GM12878 (cell line): ENCODE measurements at regions not wholly inside any gene's neighbourhood (a gene's known extent, or its start where the extent isn't known, plus 50 kb on each side); places are given as distances from the start of the nearest gene placed in this dataset.

Source experiments
- ATAC-seq: fragments of 200-7000 bp; cut with Tn5 transposase; 3 replicates; pipeline ENCODE4 v1.9.1; 2020; ENCODE audit warnings: mild to moderate bottlenecking, moderate library complexity
- BruUV-seq: library from RNA; stranded (reverse); fragments of 400-500 nt; replicated peaks from 2 replicates; lab custom pipeline; 2021; lab: Mats Ljungman, UMichigan
- CTCF ChIA-PET: fragments of 300-600 bp; sonication (Branson Sonifier 250); formaldehyde crosslinking; extraction: SDS; loops from one replicate; lab custom pipeline; 2021; ENCODE audit warnings: inconsistent platforms; lab: Yijun Ruan, JAX
- POLR2A ChIA-PET: fragments of 350-600 bp; formaldehyde crosslinking; extraction: SDS; loops from one replicate; lab custom pipeline; 2021; ENCODE audit warnings: inconsistent platforms; lab: Charles Lee
- RAD21 ChIA-PET: fragments of 300-600 bp; sonication (Branson Sonifier 250); formaldehyde crosslinking; loops from one replicate; lab custom pipeline; 2023; ENCODE audit warnings: antibody characterized with exemption; ENCODE audit not compliant: unreplicated experiment; lab: Charles Lee
- SMC1A ChIA-PET: fragments of 300-600 bp; sonication (Branson Sonifier 250); formaldehyde crosslinking; loops from one replicate; lab custom pipeline; 2023; ENCODE audit not compliant: unreplicated experiment, uncharacterized antibody; lab: Charles Lee
- DNase-seq: peaks from one replicate; pipeline ENCODE4 v3.0.0-alpha.2; 2011; ENCODE audit warnings: low read depth, low spot score
- FAIRE-seq: peaks from 3 replicates; lab custom pipeline; 2011; peaks lifted over from hg19 to GRCh38; lab: Jason Lieb, UNC
- H2AFZ ChIP-seq: 2 replicates; pipeline ENCODE4 v1.6.0; 2011; ENCODE audit warnings: low read depth, low read length, control low read depth; ENCODE audit not compliant: control insufficient read depth
- H3K27ac ChIP-seq: 2 replicates; pipeline ENCODE4 v1.5.1; 2011; ENCODE audit warnings: control low read depth; ENCODE audit not compliant: control insufficient read depth, insufficient read depth
- H3K27me3 ChIP-seq, 2 experiments: replicated peaks in 1 of 2; 2 replicates each; pipeline versions ENCODE4 v1.6.0 to v1.6.1; 2011; ENCODE audit warnings: low read length in 1 of 2; ENCODE audit not compliant: control insufficient read depth in 2 of 2, insufficient read depth in 2 of 2
- H3K36me3 ChIP-seq, 2 experiments: 2 replicates each; pipeline ENCODE4 v1.5.1; 2011; ENCODE audit warnings: low read length in 1 of 2; ENCODE audit not compliant: control insufficient read depth in 2 of 2, insufficient read depth in 2 of 2
- H3K4me1 ChIP-seq: 2 replicates; pipeline ENCODE4 v1.6.1; 2011; ENCODE audit warnings: mild to moderate bottlenecking, low read length, moderate library complexity, mixed read lengths; ENCODE audit not compliant: control insufficient read depth, insufficient read depth
- H3K4me2 ChIP-seq: 2 replicates; pipeline ENCODE4 v1.6.0; 2011; ENCODE audit warnings: control low read depth; ENCODE audit not compliant: control insufficient read depth, insufficient read depth
- H3K4me3 ChIP-seq: fragments of 200-600 bp; sonication (generic); 2 replicates; pipeline ENCODE4 v1.5.1; 2016
- H3K79me2 ChIP-seq: 2 replicates; pipeline ENCODE4 v1.6.0; 2011; ENCODE audit warnings: low read length; ENCODE audit not compliant: control insufficient read depth, insufficient read depth
- H3K9ac ChIP-seq: 2 replicates; pipeline ENCODE4 v1.8.0; 2011; ENCODE audit warnings: low read length, control low read depth, mixed read lengths; ENCODE audit not compliant: control insufficient read depth, insufficient read depth
- H3K9me3 ChIP-seq: replicated peaks from 3 replicates; pipeline ENCODE4 v1.5.1; 2011; ENCODE audit warnings: mild to moderate bottlenecking, low read length; ENCODE audit not compliant: control insufficient read depth, insufficient read depth
- H4K20me1 ChIP-seq: 2 replicates; pipeline ENCODE4 v1.6.0; 2011; ENCODE audit not compliant: control insufficient read depth, insufficient read depth
- CEBPB ChIP-seq, 2 experiments: fragments of 150-350 bp in 1 of 2; IDR thresholded peaks; 2 replicates each; pipeline ENCODE4 v1.6.1; 2012 to 2014; ENCODE audit warnings: low read depth in 2 of 2, low read length in 2 of 2, borderline replicate concordance in 1 of 2, inconsistent platforms in 1 of 2
- EP300 ChIP-seq, 2 experiments: fragments of 150-350 bp in 1 of 2; IDR thresholded peaks; 2 replicates each; pipeline ENCODE4 v1.6.1; 2011 to 2012; ENCODE audit warnings: low read depth in 2 of 2, low read length in 2 of 2, borderline replicate concordance in 1 of 2, improper control_type of control experiment in 1 of 2, inconsistent platforms in 1 of 2; ENCODE audit not compliant: control insufficient read depth in 1 of 2
- FOXK2 ChIP-seq: fragments of 450-650 bp; IDR thresholded peaks from 2 replicates; pipeline ENCODE4 v1.6.1; 2017; ENCODE audit warnings: mild to moderate bottlenecking, moderate library complexity
- FOXM1 ChIP-seq: IDR thresholded peaks from 2 replicates; pipeline ENCODE4 v1.6.1; 2012; ENCODE audit warnings: low read depth, mild to moderate bottlenecking, inconsistent platforms, low read length, moderate library complexity
- HDAC6 ChIP-seq: fragments of 200-600 bp; sonication (generic); IDR thresholded peaks from one replicate; pipeline ENCODE4 v1.8.0; 2017; ENCODE audit warnings: antibody characterized with exemption; ENCODE audit not compliant: unreplicated experiment
- KAT2A ChIP-seq: conservative IDR thresholded peaks from 2 replicates; pipeline ENCODE4 v1.6.1; 2011; ENCODE audit warnings: low read depth, low read length; ENCODE audit not compliant: control insufficient read depth
- MTA2 ChIP-seq: fragments of 450-650 bp; IDR thresholded peaks from 2 replicates; pipeline ENCODE4 v1.6.1; 2016; ENCODE audit warnings: low read depth, mild to moderate bottlenecking, moderate library complexity
- PAX8 ChIP-seq: fragments of 450-650 bp; IDR thresholded peaks from 2 replicates; pipeline ENCODE4 v1.6.1; 2017; ENCODE audit warnings: mild to moderate bottlenecking, moderate library complexity
- SIX5 ChIP-seq: IDR thresholded peaks from 2 replicates; pipeline ENCODE4 v1.6.1; 2011; ENCODE audit warnings: mild to moderate bottlenecking, low read depth, low read length, moderate library complexity; ENCODE audit not compliant: severe bottlenecking
- TCF12 ChIP-seq: IDR thresholded peaks from 2 replicates; pipeline ENCODE4 v1.6.1; 2011; ENCODE audit warnings: low read depth, mild to moderate bottlenecking, low read length
- ZNF217 ChIP-seq: fragments of 450-650 bp; IDR thresholded peaks from 2 replicates; pipeline ENCODE4 v1.6.1; 2017; ENCODE audit warnings: antibody characterized with exemption, mild to moderate bottlenecking
- WGBS: methylation state at CpG from one replicate; pipeline ENCODE4 v1.1.6; 2016; ENCODE audit warnings: low lambda C conversion rate; ENCODE audit not compliant: insufficient replicate concordance, insufficient coverage; ENCODE audit errors: missing lambda C conversion rate; 5-methylcytosine and 5-hydroxymethylcytosine counted together
- in situ Hi-C: fragments of 300-500 bp; cut with MboI; formaldehyde crosslinking; loops from 9 replicates; pipeline ENCODE4 v1.14.3; 2018; ENCODE audit warnings: mixed read lengths
- intact Hi-C: fragments of 100-400 bp; cut with micrococcal nuclease; formaldehyde crosslinking; loops from one replicate; pipeline ENCODE4 v1.14.2; 2022; ENCODE audit not compliant: unreplicated experiment
- TF ChIP-seq, protein P1 (sequence below): IDR thresholded peaks from 2 replicates; pipeline ENCODE4 v1.6.1; 2011; ENCODE audit warnings: borderline replicate concordance, low read depth, mild to moderate bottlenecking, moderate library complexity, mixed read lengths, low read length; ENCODE audit not compliant: insufficient read depth; ENCODE audit errors: extremely low read length
- TF ChIP-seq, protein P2 (sequence below): fragments of 450-650 bp; IDR thresholded peaks from 2 replicates; pipeline ENCODE4 v1.6.1; 2017; ENCODE audit warnings: low read depth, mild to moderate bottlenecking, moderate library complexity
- TF ChIP-seq, protein P3 (sequence below): fragments of 450-650 bp; IDR thresholded peaks from 2 replicates; pipeline ENCODE4 v1.6.1; 2017; ENCODE audit warnings: mild to moderate bottlenecking, low read depth, inconsistent platforms; ENCODE audit not compliant: poor library complexity, severe bottlenecking

DNA sequence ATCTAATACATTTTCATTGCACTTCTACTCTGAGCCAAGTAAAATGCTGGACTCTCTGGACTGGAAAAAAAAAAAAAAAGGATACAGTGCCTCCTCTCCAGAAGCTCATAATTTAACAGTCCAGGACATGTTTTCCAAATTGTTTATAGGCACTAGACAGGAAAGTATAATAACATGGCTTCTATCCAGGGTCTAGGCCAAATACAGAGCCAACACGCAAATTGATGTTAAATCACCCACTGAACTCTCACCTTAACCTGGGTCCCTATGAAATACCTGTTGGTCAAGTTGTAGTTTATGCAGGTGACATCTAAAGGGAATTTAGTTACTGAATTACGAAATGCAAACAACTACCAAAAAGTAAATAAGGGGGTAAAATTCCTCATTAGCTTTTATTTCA is 428.7 kb upstream of the LUZP2 start:
- no TSS peak for BruUV-seq
- WGBS = 4% methylated on average over 2 of the region's 2 CpGs
- in situ Hi-C loops (no loop called here), intact Hi-C loops (no loop called here)
- H2AFZ ChIP-seq = no peak overlapping the region
- H3K27ac ChIP-seq = no peak overlapping the region
- CTCF ChIA-PET = no interaction called here
- no peak overlapping the region for H3K4me3 ChIP-seq
- no peak for ATAC-seq
- H3K27me3 ChIP-seq = no peaks in the 10 kb centered on the region
- SMC1A ChIA-PET = interaction anchor here (0.7 to 1.5 kb wide), 2 partner anchors 10 to 288 kb away, joined by 3 to 6 read pairs; no protein-coding TSS in a partner anchor
- no peaks in the 10 kb centered on the region for H3K79me2 ChIP-seq
- RAD21 ChIA-PET = no interaction called here
- no peak overlapping the region for H3K4me2 ChIP-seq
- no peak for FAIRE-seq
- H4K20me1 ChIP-seq = no peaks in the 10 kb centered on the region
- no peak for DNase-seq
- H3K9me3 ChIP-seq = no peaks in the 10 kb centered on the region
- POLR2A ChIA-PET = no interaction called here
- H3K4me1 ChIP-seq = no peaks in the 10 kb centered on the region
- H3K9ac ChIP-seq = no peak overlapping the region
- TF ChIP-seq ZNF217 (no peak), MTA2 (no peak), CEBPB (IDR thresholded peaks at IDR 0.05; ENCODE audit: borderline replicate concordance in 1 of 2, low read depth in 2 of 2, low read length in 2 of 2) (no peak), TCF12 (no peak), FOXK2 (no peak), PAX8 (no peak), SIX5 (no peak), EP300 (IDR thresholded peaks at IDR 0.05; ENCODE audit: borderline replicate concordance in 1 of 2, control insufficient read depth in 1 of 2, low read depth in 2 of 2, low read length in 2 of 2) (no peak), FOXM1 (no peak), HDAC6 (no peak), KAT2A (no peak)
- TF ChIP-seq, protein P1, sequence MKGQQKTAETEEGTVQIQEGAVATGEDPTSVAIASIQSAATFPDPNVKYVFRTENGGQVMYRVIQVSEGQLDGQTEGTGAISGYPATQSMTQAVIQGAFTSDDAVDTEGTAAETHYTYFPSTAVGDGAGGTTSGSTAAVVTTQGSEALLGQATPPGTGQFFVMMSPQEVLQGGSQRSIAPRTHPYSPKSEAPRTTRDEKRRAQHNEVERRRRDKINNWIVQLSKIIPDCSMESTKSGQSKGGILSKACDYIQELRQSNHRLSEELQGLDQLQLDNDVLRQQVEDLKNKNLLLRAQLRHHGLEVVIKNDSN = no peak
- TF ChIP-seq, protein P2, sequence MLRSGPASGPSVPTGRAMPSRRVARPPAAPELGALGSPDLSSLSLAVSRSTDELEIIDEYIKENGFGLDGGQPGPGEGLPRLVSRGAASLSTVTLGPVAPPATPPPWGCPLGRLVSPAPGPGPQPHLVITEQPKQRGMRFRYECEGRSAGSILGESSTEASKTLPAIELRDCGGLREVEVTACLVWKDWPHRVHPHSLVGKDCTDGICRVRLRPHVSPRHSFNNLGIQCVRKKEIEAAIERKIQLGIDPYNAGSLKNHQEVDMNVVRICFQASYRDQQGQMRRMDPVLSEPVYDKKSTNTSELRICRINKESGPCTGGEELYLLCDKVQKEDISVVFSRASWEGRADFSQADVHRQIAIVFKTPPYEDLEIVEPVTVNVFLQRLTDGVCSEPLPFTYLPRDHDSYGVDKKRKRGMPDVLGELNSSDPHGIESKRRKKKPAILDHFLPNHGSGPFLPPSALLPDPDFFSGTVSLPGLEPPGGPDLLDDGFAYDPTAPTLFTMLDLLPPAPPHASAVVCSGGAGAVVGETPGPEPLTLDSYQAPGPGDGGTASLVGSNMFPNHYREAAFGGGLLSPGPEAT = no peak
- TF ChIP-seq, protein P3, sequence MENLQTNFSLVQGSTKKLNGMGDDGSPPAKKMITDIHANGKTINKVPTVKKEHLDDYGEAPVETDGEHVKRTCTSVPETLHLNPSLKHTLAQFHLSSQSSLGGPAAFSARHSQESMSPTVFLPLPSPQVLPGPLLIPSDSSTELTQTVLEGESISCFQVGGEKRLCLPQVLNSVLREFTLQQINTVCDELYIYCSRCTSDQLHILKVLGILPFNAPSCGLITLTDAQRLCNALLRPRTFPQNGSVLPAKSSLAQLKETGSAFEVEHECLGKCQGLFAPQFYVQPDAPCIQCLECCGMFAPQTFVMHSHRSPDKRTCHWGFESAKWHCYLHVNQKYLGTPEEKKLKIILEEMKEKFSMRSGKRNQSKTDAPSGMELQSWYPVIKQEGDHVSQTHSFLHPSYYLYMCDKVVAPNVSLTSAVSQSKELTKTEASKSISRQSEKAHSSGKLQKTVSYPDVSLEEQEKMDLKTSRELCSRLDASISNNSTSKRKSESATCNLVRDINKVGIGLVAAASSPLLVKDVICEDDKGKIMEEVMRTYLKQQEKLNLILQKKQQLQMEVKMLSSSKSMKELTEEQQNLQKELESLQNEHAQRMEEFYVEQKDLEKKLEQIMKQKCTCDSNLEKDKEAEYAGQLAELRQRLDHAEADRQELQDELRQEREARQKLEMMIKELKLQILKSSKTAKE = no peak
- no peaks in the 10 kb centered on the region for H3K36me3 ChIP-seq
